GM19025 (cell line): ENCODE measurements at regions not wholly inside any gene's neighbourhood (a gene's known extent, or its start where the extent isn't known, plus 50 kb on each side); places are given as distances from the start of the nearest gene placed in this dataset.

Source experiments
- ATAC-seq: cut with Tn5 transposase; IDR thresholded peaks from one replicate; pipeline ENCODE4 v1.9.1; 2021; ENCODE audit warnings: mild to moderate bottlenecking, low read depth, moderate library complexity; ENCODE audit not compliant: unreplicated experiment

DNA sequence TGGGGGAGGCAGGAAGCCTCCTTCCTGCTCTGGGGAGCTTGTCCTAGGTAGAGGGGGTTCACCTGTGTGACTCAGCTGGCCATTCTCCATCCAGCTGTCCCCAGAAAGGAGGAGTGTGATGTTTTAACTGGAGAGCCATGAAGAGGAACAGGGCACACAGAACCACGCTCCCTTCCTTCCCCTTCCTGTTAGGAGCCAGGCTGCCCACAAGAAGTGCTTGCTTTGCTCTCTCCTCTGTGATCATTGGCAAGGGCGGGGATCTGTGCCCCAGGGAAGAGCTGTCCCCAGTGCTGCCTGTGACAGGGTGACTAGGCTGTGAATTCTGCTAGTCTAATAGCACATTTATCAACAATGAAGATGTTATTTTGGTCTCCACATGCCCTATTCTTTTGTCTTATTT lies 169.6 kb upstream of the GATB start:
- ATAC-seq: no peak

- ATAC-seq: no peak
Observed at GRCh38 chr4:151928112-151928511, 167.3 kb upstream of the GATB start.

- ATAC-seq: no peak
Observed at GRCh38 chr4:151922811-151923210, 162.0 kb upstream of the GATB start.

- ATAC-seq: no peak
Observed at GRCh38 chr4:151922306-151922705, 161.5 kb upstream of the GATB start.

DNA sequence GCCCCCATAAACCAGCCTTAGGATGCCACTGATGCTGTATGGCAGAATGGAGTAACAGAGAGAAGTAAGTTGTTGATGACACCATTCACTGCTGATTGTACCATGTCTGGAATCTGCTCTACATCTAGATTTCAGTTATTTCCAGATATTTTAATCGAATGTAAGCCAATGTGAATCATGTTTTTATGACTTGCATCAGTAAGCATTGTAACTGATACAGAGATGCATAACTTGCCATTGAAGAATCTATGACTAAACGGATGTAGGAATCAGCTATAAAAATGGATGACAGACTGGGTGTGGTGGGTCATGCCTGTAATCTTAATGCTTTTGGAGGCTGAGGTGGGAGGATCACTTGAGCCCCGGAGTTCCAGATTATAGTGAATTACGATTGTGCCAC lies 161.0 kb upstream of the GATB start:
- ATAC-seq: no peak

- no peak for ATAC-seq
Observed at GRCh38 chr4:151921386-151921785, 160.6 kb upstream of the GATB start.

- no peak for ATAC-seq
Observed at GRCh38 chr4:151917145-151917734, 156.4 kb upstream of the GATB start.

DNA sequence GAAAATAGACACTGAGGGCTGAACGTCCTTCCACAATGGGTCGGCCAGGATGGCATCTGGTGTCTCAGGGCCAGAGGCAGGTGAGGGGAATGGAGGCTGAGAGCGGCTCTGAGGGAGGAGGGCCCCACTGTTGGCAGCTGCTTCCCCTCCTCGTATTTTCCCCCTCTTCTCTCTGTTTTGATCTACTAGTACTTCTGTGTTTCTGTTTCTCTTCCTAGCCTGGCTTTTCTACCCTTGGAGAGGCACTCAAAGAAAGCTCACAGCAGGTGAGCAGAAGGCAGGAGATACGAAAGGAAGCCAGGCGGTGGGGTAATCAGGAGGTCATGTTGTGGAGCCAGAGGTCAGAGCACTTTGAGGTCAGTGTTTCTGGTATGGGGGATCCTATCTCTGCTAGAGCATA lies 151.8 kb upstream of the GATB start:
- no peak for ATAC-seq

DNA sequence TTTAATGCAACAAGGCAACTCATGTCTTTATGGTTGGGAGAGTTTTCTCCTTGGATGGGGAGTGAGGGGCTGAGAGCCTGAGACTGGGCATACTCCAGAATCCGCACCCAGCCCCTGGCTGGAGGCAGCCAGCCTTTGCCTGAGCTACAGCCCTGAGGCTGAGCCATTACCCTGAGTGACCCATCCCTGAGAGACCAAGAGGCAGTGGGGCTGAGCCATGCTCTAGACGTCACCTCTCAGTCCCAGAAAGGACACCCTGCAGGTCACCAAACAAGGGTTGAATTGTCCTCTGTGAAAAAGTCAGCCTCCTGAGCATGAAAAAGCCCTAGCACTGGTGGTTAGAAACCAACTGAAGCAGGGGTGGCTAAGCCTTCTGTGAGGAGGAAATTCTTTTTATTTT lies 151.2 kb upstream of the GATB start:
- ATAC-seq: no peak

DNA sequence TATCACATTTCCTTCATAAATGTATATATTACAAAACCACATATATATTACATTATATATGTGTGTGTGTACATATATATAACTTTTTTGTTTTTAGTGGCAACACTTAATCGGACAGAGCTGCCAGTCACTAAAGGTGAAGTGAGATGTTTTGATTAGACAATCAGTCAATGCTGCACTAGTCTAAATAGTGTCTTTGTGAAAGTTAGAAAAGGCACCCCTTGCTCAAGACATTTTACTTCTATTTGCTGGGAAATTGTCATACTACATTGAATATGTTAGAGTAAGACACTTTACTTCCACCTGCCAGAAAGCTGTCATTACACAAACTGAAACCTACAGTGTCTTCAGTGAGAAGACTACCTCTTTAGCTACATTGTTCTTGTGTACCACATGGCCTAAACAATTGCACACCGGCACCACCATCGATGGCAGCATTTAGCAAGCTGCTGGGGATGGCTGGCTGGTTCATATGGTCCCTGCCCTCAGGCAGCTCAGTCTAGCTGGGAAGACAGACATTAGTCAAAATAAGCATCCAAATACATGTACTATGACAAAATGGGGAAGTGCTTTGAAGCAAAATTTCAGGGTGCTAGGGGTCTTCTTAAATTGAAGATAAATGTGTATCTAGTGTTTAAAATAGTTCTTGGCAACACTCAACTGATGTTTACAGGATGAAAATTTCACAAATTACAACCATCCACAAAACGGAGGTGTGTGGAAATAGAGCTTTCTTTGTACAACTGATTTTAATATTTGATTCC lies 148.1 kb upstream of the GATB start:
- ATAC-seq: no peak

DNA sequence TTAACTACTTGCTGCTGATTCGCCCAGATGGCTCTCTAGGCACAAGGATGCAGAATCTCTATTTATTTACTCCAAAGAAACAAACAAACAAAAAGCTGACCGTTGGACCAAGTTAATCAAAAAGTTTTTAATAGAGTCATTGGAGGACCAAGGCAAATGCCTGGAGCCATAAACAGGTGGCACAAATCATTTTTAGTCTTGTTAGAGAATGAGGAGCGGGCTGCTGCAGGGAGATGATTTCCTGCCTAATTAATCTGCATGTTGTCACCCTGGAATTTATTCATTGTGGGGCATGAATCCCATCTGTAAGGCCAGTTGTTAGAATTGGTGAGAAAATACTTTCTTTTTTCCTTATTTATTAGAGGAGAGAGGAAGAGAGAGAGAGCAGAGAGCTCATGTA lies 147.4 kb upstream of the GATB start:
- no peak for ATAC-seq

DNA sequence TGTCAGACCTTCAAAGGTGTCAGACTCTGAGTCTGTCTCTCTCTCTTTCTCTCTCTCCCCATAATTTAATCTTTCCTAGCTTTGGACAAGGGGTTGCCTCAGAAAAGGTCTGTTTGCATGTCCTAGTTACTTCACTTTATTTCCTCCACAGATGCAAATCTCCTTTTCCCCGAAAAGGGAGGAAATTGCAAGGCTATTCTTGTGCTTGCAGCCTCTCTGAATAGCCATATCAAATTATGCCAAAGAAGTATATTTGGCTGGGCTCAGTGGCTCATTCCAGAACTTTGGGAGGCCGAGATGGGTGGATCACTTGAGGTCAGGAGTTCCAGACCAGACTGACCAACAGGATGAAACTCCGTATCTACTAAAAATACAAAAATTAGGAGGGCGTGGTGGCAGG lies 145.6 kb upstream of the GATB start:
- ATAC-seq: no peak

- peak; percentile 81 for ATAC-seq
Observed at GRCh38 chr4:151905197-151905596, 144.4 kb upstream of the GATB start.

DNA sequence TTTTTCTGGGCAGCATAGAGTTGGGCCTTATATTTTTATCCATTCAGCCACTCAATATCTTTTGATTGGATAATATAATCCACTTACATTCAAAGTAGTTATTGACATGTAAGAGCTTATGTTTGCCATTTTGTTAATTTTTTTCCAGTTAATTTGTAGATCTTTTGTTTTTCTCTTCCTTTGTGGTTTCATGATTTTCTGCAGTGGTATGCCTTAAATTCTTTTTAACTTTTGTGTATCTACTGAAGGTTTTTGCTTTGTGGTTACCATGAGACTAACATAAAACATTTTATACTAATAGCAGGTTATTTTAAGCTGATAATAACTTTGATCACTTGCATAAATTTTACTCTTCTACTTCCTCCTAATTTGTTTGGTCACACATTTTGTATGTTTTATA lies 140.8 kb upstream of the GATB start:
- no peak for ATAC-seq

GRCh38 chr4:151896880-151897279 lies 136.1 kb upstream of the GATB start:
- no peak for ATAC-seq

DNA sequence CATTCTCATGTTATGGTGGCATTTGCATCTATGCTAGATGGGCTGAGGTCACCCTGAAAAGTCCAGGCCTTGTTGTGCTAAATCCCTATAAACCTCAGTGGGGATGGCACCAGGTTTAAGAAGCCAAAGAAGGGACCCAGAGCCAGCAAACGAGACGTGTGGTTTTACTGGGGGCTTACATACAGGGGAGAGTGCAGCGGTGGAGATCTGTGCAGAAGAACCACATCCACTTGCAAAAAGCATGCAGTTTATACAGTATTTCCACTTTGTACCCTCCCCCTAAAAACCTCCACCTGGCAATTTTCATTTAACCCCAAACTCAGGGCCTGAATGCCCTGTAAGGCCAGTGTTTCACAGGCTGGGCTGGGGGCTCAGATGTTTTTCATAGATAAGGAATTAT lies 134.9 kb upstream of the GATB start:
- ATAC-seq: no peak

GRCh38 chr4:151894246-151894645 lies 133.4 kb upstream of the GATB start:
- no peak for ATAC-seq

DNA sequence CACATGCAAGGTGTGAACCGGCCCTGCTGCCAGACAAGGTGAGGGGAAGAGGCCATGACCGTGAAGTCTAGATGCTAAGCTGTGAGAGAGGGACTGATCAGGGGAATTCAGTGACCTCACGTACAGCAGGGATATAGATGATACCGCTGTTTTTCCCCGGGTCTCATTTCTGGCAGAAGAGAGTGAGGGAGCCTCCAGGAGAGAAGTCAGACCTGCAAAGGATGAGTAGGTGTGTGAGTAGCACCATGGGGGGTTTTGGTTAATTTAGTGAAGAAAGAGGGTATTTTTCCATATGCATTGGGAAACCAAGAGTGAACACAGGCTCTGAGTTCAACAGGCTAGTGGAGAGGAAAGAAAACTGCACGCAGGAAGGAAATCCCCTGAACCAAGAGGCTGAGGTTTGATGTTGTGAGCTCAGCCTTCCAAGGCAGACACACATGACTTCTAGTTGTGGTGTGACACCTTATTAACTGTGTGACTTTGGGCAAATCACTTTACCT lies 127.6 kb upstream of the GATB start:
- peak; percentile 64 for ATAC-seq

DNA sequence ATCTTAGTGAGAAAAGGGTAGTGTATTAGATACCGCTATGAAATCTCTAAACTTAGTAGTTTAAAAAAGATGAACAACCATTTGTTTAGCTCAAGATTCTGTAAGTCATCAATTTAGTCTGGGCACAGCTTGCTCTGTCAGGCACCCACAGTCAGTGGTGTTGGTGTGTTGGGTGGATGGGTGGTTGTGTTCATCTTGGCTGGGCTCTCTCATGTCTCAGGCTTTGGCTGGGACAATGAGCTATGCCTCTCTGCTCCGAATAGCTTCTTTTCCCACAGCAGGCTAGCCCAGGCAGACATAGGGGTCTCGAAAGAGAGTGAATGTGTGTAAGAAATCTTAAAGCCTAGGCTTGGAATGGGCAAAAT lies 127.0 kb upstream of the GATB start:
- peak; percentile 19 for ATAC-seq

- ATAC-seq: peak; percentile 58
Observed at GRCh38 chr4:151887031-151887815, 126.4 kb upstream of the GATB start.

GRCh38 chr4:151885123-151885522 lies 124.3 kb upstream of the GATB start:
- ATAC-seq: no peak

DNA sequence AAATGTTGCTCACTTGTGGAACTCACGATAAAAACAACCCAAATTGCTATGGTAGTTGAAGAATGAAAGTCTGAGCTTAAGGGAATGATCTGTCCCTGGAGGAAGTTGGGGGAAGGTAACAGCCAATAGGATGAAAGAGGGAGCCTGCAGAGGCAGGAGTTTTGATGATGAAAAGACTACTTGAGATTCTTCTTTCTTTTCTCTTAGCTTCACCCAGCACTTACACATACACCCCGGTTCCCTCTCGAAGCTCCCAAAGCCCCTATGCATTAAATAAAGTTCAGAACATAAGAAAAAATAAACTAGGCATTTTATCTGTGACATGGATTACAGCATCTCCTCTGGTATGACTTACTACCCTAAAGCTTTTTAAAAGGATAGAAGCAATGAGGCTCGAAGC lies 122.9 kb upstream of the GATB start:
- ATAC-seq: no peak
